SK-N-SH (cell line): ENCODE measurements at regions not wholly inside any gene's neighbourhood (a gene's known extent, or its start where the extent isn't known, plus 50 kb on each side); places are given as distances from the start of the nearest gene placed in this dataset.

Experiments used
- CTCF ChIA-PET: fragments of 300-600, 350-600 bp; formaldehyde crosslinking; extraction: SDS; loops from one replicate; lab custom pipeline; 2021; lab: Yijun Ruan, JAX
- POLR2A ChIA-PET: fragments of 350-600 bp; sonication (Branson Sonifier 250); formaldehyde crosslinking; extraction: SDS; loops from one replicate; lab custom pipeline; 2020; ENCODE audit warnings: antibody characterized with exemption, inconsistent platforms; lab: Yijun Ruan, JAX
- DNase-seq: peaks from one replicate; pipeline ENCODE4 v3.0.0; 2012
- H2AFZ ChIP-seq: fragments of 200-600 bp; sonication (generic); 2 replicates; pipeline ENCODE4 v1.8.1; 2016; ENCODE audit warnings: antibody characterized with exemption, mild to moderate bottlenecking, low read depth
- H3F3A ChIP-seq: fragments of 200-600 bp; sonication (generic); replicated peaks from 2 replicates; pipeline ENCODE3; 2016; ENCODE audit warnings: antibody characterized with exemption, mild to moderate bottlenecking; ENCODE audit not compliant: insufficient read depth
- H3K27ac ChIP-seq, 2 experiments: fragments of 200-500 bp in 1 of 2; fragments of 200-600 bp in 1 of 2; sonication (Bioruptor generic) in 1 of 2; sonication (generic), shearing (Covaris generic) in 1 of 2; 2 replicates each; pipeline versions ENCODE4 v1.5.1 to v1.6.1; 2014 to 2016; ENCODE audit warnings: low read depth in 2 of 2, inconsistent platforms in 1 of 2, low read length in 1 of 2, mild to moderate bottlenecking in 1 of 2, mixed read lengths in 1 of 2
- H3K27me3 ChIP-seq: fragments of 200-600 bp; sonication (generic), shearing (Covaris generic); 2 replicates; pipeline ENCODE4 v1.6.1; 2016; ENCODE audit warnings: mixed run types; ENCODE audit not compliant: insufficient read depth
- H3K36me3 ChIP-seq, 2 experiments: fragments of 200-500 bp in 1 of 2; fragments of 200-600 bp in 1 of 2; sonication (Bioruptor generic) in 1 of 2; sonication (generic) in 1 of 2; replicated peaks in 1 of 2; 2 replicates each; pipeline versions ENCODE3 to v1.5.1; 2014 to 2016; ENCODE audit warnings: low read length in 1 of 2, mild to moderate bottlenecking in 1 of 2; ENCODE audit not compliant: insufficient read depth in 2 of 2, control insufficient read depth in 1 of 2
- H3K4me1 ChIP-seq, 2 experiments: fragments of 200-500 bp in 1 of 2; fragments of 200-600 bp in 1 of 2; sonication (Bioruptor generic) in 1 of 2; sonication (generic), shearing (Covaris generic) in 1 of 2; 2 replicates each; pipeline versions ENCODE4 v1.5.1 to v1.6.1; 2014 to 2016; ENCODE audit warnings: low read depth in 1 of 2, low read length in 1 of 2, mixed run types in 1 of 2; ENCODE audit not compliant: insufficient read depth in 2 of 2, control insufficient read depth in 1 of 2
- H3K4me2 ChIP-seq: fragments of 200-600 bp; sonication (generic), shearing (Covaris generic); 2 replicates; pipeline ENCODE4 v1.6.1; 2017; ENCODE audit warnings: mixed run types
- H3K4me3 ChIP-seq, 2 experiments: fragments of 200-500 bp in 1 of 2; fragments of 200-600 bp in 1 of 2; sonication (Bioruptor generic) in 1 of 2; sonication (generic), shearing (Covaris generic) in 1 of 2; 2 replicates each; pipeline versions ENCODE4 v1.5.1 to v1.8.1; 2014 to 2016; ENCODE audit warnings: low read depth in 2 of 2, inconsistent platforms in 1 of 2, low read length in 1 of 2, mild to moderate bottlenecking in 1 of 2, mixed read lengths in 1 of 2, moderate library complexity in 1 of 2
- H3K79me2 ChIP-seq: fragments of 200-600 bp; sonication (generic); 2 replicates; pipeline ENCODE4 v1.8.1; 2017; ENCODE audit warnings: mild to moderate bottlenecking; ENCODE audit not compliant: insufficient read depth
- H3K9ac ChIP-seq: fragments of 200-600 bp; sonication (generic); 2 replicates; pipeline ENCODE4 v1.6.1; 2017; ENCODE audit warnings: mixed run types
- H3K9me2 ChIP-seq: fragments of 200-600 bp; sonication (generic); 2 replicates; pipeline ENCODE4 v1.6.1; 2017; ENCODE audit warnings: mixed run types
- H3K9me3 ChIP-seq: fragments of 200-600 bp; sonication (generic); 2 replicates; pipeline ENCODE4 v1.6.1; 2017; ENCODE audit warnings: mixed run types, mild to moderate bottlenecking, moderate library complexity
- H4K20me1 ChIP-seq: fragments of 200-600 bp; sonication (generic); 2 replicates; pipeline ENCODE4 v1.6.1; 2017; ENCODE audit warnings: mild to moderate bottlenecking, mixed run types; ENCODE audit not compliant: insufficient read depth
- ELF1 ChIP-seq: IDR thresholded peaks from 2 replicates; pipeline ENCODE4 v1.4.0; 2012
- EZH2phosphoT487 ChIP-seq: fragments of 200-600 bp; sonication (generic); IDR thresholded peaks from 2 replicates; pipeline ENCODE4 v1.6.1; 2017; ENCODE audit warnings: low read depth, mixed run types, mild to moderate bottlenecking, antibody characterized with exemption, moderate library complexity, borderline replicate concordance
- GATA2 ChIP-seq: sonication (generic); formaldehyde crosslinking; IDR thresholded peaks from 2 replicates; pipeline ENCODE4 v1.5.0; 2020; ENCODE audit warnings: mild to moderate bottlenecking, missing genetic modification reagents
- JUND ChIP-seq: IDR thresholded peaks from 2 replicates; pipeline ENCODE4 v1.4.0; 2012
- MXI1 ChIP-seq: IDR thresholded peaks from 2 replicates; pipeline ENCODE4 v1.6.1; 2012; ENCODE audit warnings: mild to moderate bottlenecking, low read depth, low read length, improper control_type of control experiment
- NFIC ChIP-seq: IDR thresholded peaks from 2 replicates; pipeline ENCODE4 v1.4.0; 2012; ENCODE audit warnings: borderline replicate concordance
- POLR2AphosphoS5 ChIP-seq: IDR thresholded peaks from 2 replicates; pipeline ENCODE4 v1.6.1; 2012; ENCODE audit warnings: low read depth, low read length
- RAD21 ChIP-seq: IDR thresholded peaks from 2 replicates; pipeline ENCODE4 v1.6.1; 2012; ENCODE audit warnings: mild to moderate bottlenecking, low read length
- RCOR1 ChIP-seq: fragments of 150-350 bp; IDR thresholded peaks from 2 replicates; pipeline ENCODE4 v1.6.1; 2017; ENCODE audit warnings: antibody characterized with exemption, low read length
- RFX5 ChIP-seq: IDR thresholded peaks from 2 replicates; pipeline ENCODE4 v1.6.1; 2012; ENCODE audit warnings: mild to moderate bottlenecking, improper control_type of control experiment, low read length
- RXRA ChIP-seq: IDR thresholded peaks from 2 replicates; pipeline ENCODE4 v1.4.0; 2012; ENCODE audit warnings: low read depth, mild to moderate bottlenecking, borderline replicate concordance
- SMC3 ChIP-seq: IDR thresholded peaks from 2 replicates; pipeline ENCODE4 v1.6.1; 2012; ENCODE audit warnings: low read depth, low read length, improper control_type of control experiment
- TAF1 ChIP-seq: IDR thresholded peaks from 2 replicates; pipeline ENCODE4 v1.6.1; 2012; ENCODE audit warnings: low read depth, mild to moderate bottlenecking, low read length, moderate library complexity, borderline replicate concordance
- WGBS: methylation state at CpG from one replicate; pipeline ENCODE4 v1.1.6; 2017; ENCODE audit warnings: low lambda C conversion rate; 5-methylcytosine and 5-hydroxymethylcytosine counted together
- TF ChIP-seq, protein P1 (sequence below): IDR thresholded peaks from 2 replicates; pipeline ENCODE4; 2012
- TF ChIP-seq, protein P2 (sequence below): fragments of 150-350 bp; IDR thresholded peaks from 2 replicates; pipeline ENCODE4 v1.6.1; 2016; ENCODE audit warnings: mild to moderate bottlenecking, low read depth, low read length
- TF ChIP-seq, protein P3 (sequence below): fragments of 150-350 bp; IDR thresholded peaks from 2 replicates; pipeline ENCODE4 v1.6.1; 2017; ENCODE audit warnings: antibody characterized with exemption, low read length, low read depth, borderline replicate concordance

DNA sequence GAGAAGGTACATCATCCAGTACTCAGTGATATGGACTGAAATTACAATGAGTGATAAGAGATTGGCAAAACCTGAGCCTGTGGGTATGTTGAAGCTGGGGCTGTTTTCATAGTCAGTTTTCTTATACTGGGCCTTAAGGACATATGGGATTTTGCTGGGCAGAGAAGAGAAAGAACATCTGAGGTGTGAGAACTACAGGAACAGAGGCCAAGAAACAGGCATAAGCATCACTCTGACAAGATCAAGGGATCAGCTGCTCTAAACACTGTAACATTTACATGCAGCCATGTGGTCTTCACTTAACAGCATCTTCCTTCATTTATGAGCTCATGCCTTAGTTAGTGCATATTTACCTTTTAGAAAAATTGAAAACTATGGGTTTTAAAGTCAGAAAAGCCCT lies 220.0 kb downstream of the TRIM36 start (continued):
- TF ChIP-seq RXRA, result no peak

DNA sequence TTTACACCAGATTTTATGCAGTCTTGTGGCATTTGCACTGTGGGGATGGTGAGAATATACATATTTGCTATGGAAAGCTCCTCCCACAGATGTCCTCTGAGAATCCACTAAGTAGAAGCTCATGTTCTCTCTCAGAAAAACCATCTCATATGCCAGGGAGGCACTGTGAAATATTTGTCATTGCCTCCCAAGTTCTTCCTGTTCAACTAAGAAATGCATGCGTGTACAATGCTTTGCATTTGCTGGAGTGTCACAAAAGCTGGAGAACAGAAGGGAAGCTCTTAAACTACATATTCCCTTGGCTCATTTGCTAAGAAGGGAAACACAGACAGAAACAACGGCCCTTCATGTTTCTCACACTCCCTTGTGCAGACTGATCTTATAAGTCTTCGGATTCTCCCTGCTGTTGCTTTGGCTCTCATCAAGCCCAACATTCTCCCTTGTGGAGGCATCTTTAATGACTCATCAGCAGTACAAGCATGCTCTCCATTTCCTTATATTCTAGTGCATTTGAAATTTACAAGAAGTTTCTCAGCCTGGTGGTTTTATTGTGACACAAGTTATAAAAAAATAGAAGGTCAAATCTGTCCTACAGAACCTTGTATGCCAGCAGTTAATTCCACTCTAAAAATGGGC lies 220.6 kb downstream of the TRIM36 start:
- no peaks in the 10 kb centered on the region for H3K36me3 ChIP-seq
- no peak overlapping the region for H2AFZ ChIP-seq
- no peaks in the 10 kb centered on the region; the same call in 1 of the 2 replicates for H3K9me3 ChIP-seq
- H3K79me2 ChIP-seq, result no peaks in the 10 kb centered on the region
- no peaks in the 10 kb centered on the region for H3K9me2 ChIP-seq
- H3K4me3 ChIP-seq, result no peak overlapping the region
- H3K4me2 ChIP-seq, result no peak overlapping the region
- H3K4me1 ChIP-seq, result no peaks in the 10 kb centered on the region
- no peak overlapping the region for H3K9ac ChIP-seq
- ChIA-PET CTCF (no interaction called here), POLR2A (no interaction called here)
- 28% methylated on average over 3 of the region's 3 CpGs for WGBS
- H3K27ac ChIP-seq, result no peak overlapping the region
- TF ChIP-seq, protein P1, sequence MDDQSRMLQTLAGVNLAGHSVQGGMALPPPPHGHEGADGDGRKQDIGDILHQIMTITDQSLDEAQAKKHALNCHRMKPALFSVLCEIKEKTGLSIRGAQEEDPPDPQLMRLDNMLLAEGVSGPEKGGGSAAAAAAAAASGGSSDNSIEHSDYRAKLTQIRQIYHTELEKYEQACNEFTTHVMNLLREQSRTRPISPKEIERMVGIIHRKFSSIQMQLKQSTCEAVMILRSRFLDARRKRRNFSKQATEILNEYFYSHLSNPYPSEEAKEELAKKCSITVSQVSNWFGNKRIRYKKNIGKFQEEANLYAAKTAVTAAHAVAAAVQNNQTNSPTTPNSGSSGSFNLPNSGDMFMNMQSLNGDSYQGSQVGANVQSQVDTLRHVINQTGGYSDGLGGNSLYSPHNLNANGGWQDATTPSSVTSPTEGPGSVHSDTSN, result no peak
- TF ChIP-seq RAD21 (no peak), RFX5 (no peak), EZH2phosphoT487 (no peak), JUND (no peak), ELF1 (no peak), TAF1 (no peak), NFIC (no peak), SMC3 (no peak), GATA2 (CRISPR knock-in tag) (no peak), MXI1 (no peak), POLR2AphosphoS5 (no peak), RCOR1 (no peak)
- TF ChIP-seq, protein P2, sequence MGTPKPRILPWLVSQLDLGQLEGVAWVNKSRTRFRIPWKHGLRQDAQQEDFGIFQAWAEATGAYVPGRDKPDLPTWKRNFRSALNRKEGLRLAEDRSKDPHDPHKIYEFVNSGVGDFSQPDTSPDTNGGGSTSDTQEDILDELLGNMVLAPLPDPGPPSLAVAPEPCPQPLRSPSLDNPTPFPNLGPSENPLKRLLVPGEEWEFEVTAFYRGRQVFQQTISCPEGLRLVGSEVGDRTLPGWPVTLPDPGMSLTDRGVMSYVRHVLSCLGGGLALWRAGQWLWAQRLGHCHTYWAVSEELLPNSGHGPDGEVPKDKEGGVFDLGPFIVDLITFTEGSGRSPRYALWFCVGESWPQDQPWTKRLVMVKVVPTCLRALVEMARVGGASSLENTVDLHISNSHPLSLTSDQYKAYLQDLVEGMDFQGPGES, result no peak
- TF ChIP-seq, protein P3, sequence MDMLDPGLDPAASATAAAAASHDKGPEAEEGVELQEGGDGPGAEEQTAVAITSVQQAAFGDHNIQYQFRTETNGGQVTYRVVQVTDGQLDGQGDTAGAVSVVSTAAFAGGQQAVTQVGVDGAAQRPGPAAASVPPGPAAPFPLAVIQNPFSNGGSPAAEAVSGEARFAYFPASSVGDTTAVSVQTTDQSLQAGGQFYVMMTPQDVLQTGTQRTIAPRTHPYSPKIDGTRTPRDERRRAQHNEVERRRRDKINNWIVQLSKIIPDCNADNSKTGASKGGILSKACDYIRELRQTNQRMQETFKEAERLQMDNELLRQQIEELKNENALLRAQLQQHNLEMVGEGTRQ, result no peak
- H3F3A ChIP-seq, result no peaks in the 10 kb centered on the region
- H4K20me1 ChIP-seq, result no peaks in the 10 kb centered on the region
- H3K27me3 ChIP-seq, result no peaks in the 10 kb centered on the region
- no peak for DNase-seq
